ENCODE measurements at regions not wholly inside any gene's neighbourhood (a gene's known extent, or its start where the extent isn't known, plus 50 kb on each side); places are given as distances from the start of the nearest gene placed in this dataset.

GRCh38 chr22:26732284-26732683, 74.9 kb downstream of the MIAT start:
- ChIA-PET POLR2A (ENCODE audit: low non-redundant PET) (no interaction called here), CTCF (no interaction called here)
- TF ChIP-seq EZH2 (IDR thresholded peaks at IDR 0.05; ENCODE audit: borderline replicate concordance, low read depth, low read length, poor library complexity, severe bottlenecking) (no peak), CTCF (conservative IDR thresholded peaks at IDR 0.05; ENCODE audit: low read depth, low read length) (no peak)
- intact Hi-C loops (cut with micrococcal nuclease; ENCODE audit: unreplicated experiment), result no loop called here
- H3K27ac ChIP-seq (ENCODE audit: low read depth, low read length, poor library complexity, severe bottlenecking), result no peak overlapping the region
- H3K4me3 ChIP-seq (ENCODE audit: low read depth, low read length, poor library complexity, severe bottlenecking), result no peak overlapping the region
- no peaks in the 10 kb centered on the region for H3K4me1 ChIP-seq (ENCODE audit: insufficient read depth, low read length, poor library complexity, severe bottlenecking)
- no peaks in the 10 kb centered on the region for H3K9me3 ChIP-seq (ENCODE audit: low read depth, low read length, poor library complexity, severe bottlenecking)
- DNase-seq (ENCODE audit: low spot score), result no peak
- no TSS peak for BruUV-seq (replicated peaks)
- H3K36me3 ChIP-seq (ENCODE audit: insufficient read depth, low read length, poor library complexity, severe bottlenecking), result no peaks in the 10 kb centered on the region
- no peaks in the 10 kb centered on the region for H3K27me3 ChIP-seq (replicated peaks; ENCODE audit: insufficient read depth, low read depth, low read length, poor library complexity)

- no peak for DNase-seq (ENCODE audit: low spot score)
- intact Hi-C loops (cut with micrococcal nuclease; ENCODE audit: unreplicated experiment), result no loop called here
- H3K36me3 ChIP-seq (ENCODE audit: insufficient read depth, low read length, poor library complexity, severe bottlenecking), result no peaks in the 10 kb centered on the region
- H3K4me1 ChIP-seq (ENCODE audit: insufficient read depth, low read length, poor library complexity, severe bottlenecking), result no peaks in the 10 kb centered on the region
- BruUV-seq (replicated peaks), result no TSS peak
- TF ChIP-seq CTCF (conservative IDR thresholded peaks at IDR 0.05; ENCODE audit: low read depth, low read length) (no peak), EZH2 (IDR thresholded peaks at IDR 0.05; ENCODE audit: borderline replicate concordance, low read depth, low read length, poor library complexity, severe bottlenecking) (no peak)
- no peaks in the 10 kb centered on the region for H3K27me3 ChIP-seq (replicated peaks; ENCODE audit: insufficient read depth, low read depth, low read length, poor library complexity)
- ChIA-PET CTCF (interaction anchor here (0.6 kb wide), 1 partner anchor 962 kb away, joined by 14 read pairs; no protein-coding TSS in a partner anchor), POLR2A (ENCODE audit: low non-redundant PET) (no interaction called here)
- no peak overlapping the region for H3K27ac ChIP-seq (ENCODE audit: low read depth, low read length, poor library complexity, severe bottlenecking)
- H3K9me3 ChIP-seq (ENCODE audit: low read depth, low read length, poor library complexity, severe bottlenecking), result no peaks in the 10 kb centered on the region
- H3K4me3 ChIP-seq (ENCODE audit: low read depth, low read length, poor library complexity, severe bottlenecking), result no peak overlapping the region
Observed at GRCh38 chr22:26734339-26735018, 77.1 kb downstream of the MIAT start.

- CTCF ChIA-PET, result interaction anchor here (0.6 kb wide), 2 partner anchors 56 to 962 kb away, joined by 4 to 14 read pairs; no protein-coding TSS in a partner anchor
- BruUV-seq (replicated peaks), result no TSS peak
- H3K36me3 ChIP-seq (ENCODE audit: insufficient read depth, low read length, poor library complexity, severe bottlenecking), result no peaks in the 10 kb centered on the region
- POLR2A ChIA-PET (ENCODE audit: low non-redundant PET), result no interaction called here
- no peak for DNase-seq (ENCODE audit: low spot score)
- H3K27ac ChIP-seq (ENCODE audit: low read depth, low read length, poor library complexity, severe bottlenecking), result no peak overlapping the region
- no peaks in the 10 kb centered on the region for H3K27me3 ChIP-seq (replicated peaks; ENCODE audit: insufficient read depth, low read depth, low read length, poor library complexity)
- intact Hi-C loops (cut with micrococcal nuclease; ENCODE audit: unreplicated experiment), result no loop called here
- no peak overlapping the region for H3K4me3 ChIP-seq (ENCODE audit: low read depth, low read length, poor library complexity, severe bottlenecking)
- no peaks in the 10 kb centered on the region for H3K4me1 ChIP-seq (ENCODE audit: insufficient read depth, low read length, poor library complexity, severe bottlenecking)
- no peaks in the 10 kb centered on the region for H3K9me3 ChIP-seq (ENCODE audit: low read depth, low read length, poor library complexity, severe bottlenecking)
- TF ChIP-seq CTCF (conservative IDR thresholded peaks at IDR 0.05; ENCODE audit: low read depth, low read length) (no peak), EZH2 (IDR thresholded peaks at IDR 0.05; ENCODE audit: borderline replicate concordance, low read depth, low read length, poor library complexity, severe bottlenecking) (no peak)
Observed at GRCh38 chr22:26735019-26735409, 77.6 kb downstream of the MIAT start.

All from A673 (cell line).